ENCODE measurements at regions not wholly inside any gene's neighbourhood (a gene's known extent, or its start where the extent isn't known, plus 50 kb on each side); places are given as distances from the start of the nearest gene placed in this dataset.

DNA sequence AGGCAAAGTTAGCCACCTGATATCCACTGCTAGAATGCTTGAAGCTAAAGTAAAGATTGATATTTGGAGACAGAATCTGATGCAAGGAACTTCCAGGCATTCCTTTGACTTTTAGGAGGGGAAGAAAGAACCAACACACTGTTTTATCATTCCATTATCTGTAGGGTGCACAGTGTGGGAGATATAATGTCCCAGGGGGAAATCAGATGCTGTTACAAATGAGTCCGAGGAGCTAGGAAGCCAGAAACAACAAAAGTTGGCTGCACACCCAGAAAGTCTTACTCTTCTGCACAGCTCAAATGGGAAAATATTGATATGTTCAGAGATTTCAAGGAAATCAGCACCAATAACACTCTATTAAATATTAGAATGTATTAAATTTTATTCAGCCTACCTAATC lies 113.6 kb upstream of the ROBO1 start:
- no peak overlapping the region for H3K4me3 ChIP-seq (replicated peaks; ENCODE audit: low read depth, low read length)

GRCh38 chr3:79878708-79879107 lies 110.9 kb upstream of the ROBO1 start:
- H3K4me3 ChIP-seq (replicated peaks; ENCODE audit: low read depth, low read length) = no peak overlapping the region
- DNase-seq (ENCODE audit: extremely low read depth, low read depth) = no peak
- TF ChIP-seq CTCF (IDR thresholded peaks at IDR 0.05; ENCODE audit: low read depth, low read length, missing control alignments) = no peak

More for the DNA sequence above, 113.6 kb upstream of the ROBO1 start:
- no peak for DNase-seq (ENCODE audit: extremely low read depth, low read depth)
- TF ChIP-seq CTCF (IDR thresholded peaks at IDR 0.05; ENCODE audit: low read depth, low read length, missing control alignments) = no peak

- DNase-seq (ENCODE audit: extremely low read depth, low read depth) = no peak
These were observed 106.8 kb upstream of the ROBO1 start for GRCh38 chr3:79874646-79875045.

GRCh38 chr3:79872483-79872882 lies 104.7 kb upstream of the ROBO1 start:
- no peak for DNase-seq (ENCODE audit: extremely low read depth, low read depth)
- TF ChIP-seq CTCF (IDR thresholded peaks at IDR 0.05; ENCODE audit: low read depth, low read length, missing control alignments) = no peak
- H3K4me3 ChIP-seq (replicated peaks; ENCODE audit: low read depth, low read length) = no peak overlapping the region

More at GRCh38 chr3:79874646-79875045, 106.8 kb upstream of the ROBO1 start:
- no peak overlapping the region for H3K4me3 ChIP-seq (replicated peaks; ENCODE audit: low read depth, low read length)
- no peak for TF ChIP-seq CTCF (IDR thresholded peaks at IDR 0.05; ENCODE audit: low read depth, low read length, missing control alignments)

- no peak for TF ChIP-seq CTCF (IDR thresholded peaks at IDR 0.05; ENCODE audit: low read depth, low read length, missing control alignments)
These were observed 103.9 kb upstream of the ROBO1 start for GRCh38 chr3:79871656-79872055.

GRCh38 chr3:79870313-79870620 lies 102.5 kb upstream of the ROBO1 start:
- H3K4me3 ChIP-seq (replicated peaks; ENCODE audit: low read depth, low read length) = no peak overlapping the region
- TF ChIP-seq CTCF (IDR thresholded peaks at IDR 0.05; ENCODE audit: low read depth, low read length, missing control alignments) = no peak
- DNase-seq (ENCODE audit: extremely low read depth, low read depth) = no peak

More at GRCh38 chr3:79871656-79872055, 103.9 kb upstream of the ROBO1 start:
- no peak for DNase-seq (ENCODE audit: extremely low read depth, low read depth)
- no peak overlapping the region for H3K4me3 ChIP-seq (replicated peaks; ENCODE audit: low read depth, low read length)
